A673 (cell line): ENCODE measurements at regions not wholly inside any gene's neighbourhood (a gene's known extent, or its start where the extent isn't known, plus 50 kb on each side); places are given as distances from the start of the nearest gene placed in this dataset.

ENCODE experiments used
- CTCF ChIP-seq: fragments of 300-800, 200-600 bp; sonication (generic); conservative IDR thresholded peaks from 2 replicates; pipeline ENCODE4 v1.5.1; 2017; ENCODE audit warnings: low read depth, mild to moderate bottlenecking, antibody characterized with exemption, low read length, moderate library complexity, mixed read lengths
- EZH2 ChIP-seq: fragments of 200-600 bp; sonication (generic); IDR thresholded peaks from 2 replicates; pipeline ENCODE4 v1.6.1; 2017; ENCODE audit warnings: borderline replicate concordance, low read depth, mild to moderate bottlenecking, mixed read lengths, antibody characterized with exemption, low read length; ENCODE audit not compliant: poor library complexity, severe bottlenecking

GRCh38 chr2:19274439-19274838 lies 84.0 kb downstream of the OSR1 start:
- TF ChIP-seq CTCF (no peak), EZH2 (no peak)
